HG02571 (cell line): ENCODE measurements at regions not wholly inside any gene's neighbourhood (a gene's known extent, or its start where the extent isn't known, plus 50 kb on each side); places are given as distances from the start of the nearest gene placed in this dataset.
"Not testable (repeated sequence)": the region's sequence is repeated elsewhere in the genome, so short reads cannot be mapped to it uniquely, and the experiment has no call there.

Experiments
- ATAC-seq: cut with Tn5 transposase; IDR thresholded peaks from one replicate; pipeline ENCODE4 v1.9.1; 2021; ENCODE audit warnings: mild to moderate bottlenecking, moderate library complexity; ENCODE audit not compliant: unreplicated experiment

DNA sequence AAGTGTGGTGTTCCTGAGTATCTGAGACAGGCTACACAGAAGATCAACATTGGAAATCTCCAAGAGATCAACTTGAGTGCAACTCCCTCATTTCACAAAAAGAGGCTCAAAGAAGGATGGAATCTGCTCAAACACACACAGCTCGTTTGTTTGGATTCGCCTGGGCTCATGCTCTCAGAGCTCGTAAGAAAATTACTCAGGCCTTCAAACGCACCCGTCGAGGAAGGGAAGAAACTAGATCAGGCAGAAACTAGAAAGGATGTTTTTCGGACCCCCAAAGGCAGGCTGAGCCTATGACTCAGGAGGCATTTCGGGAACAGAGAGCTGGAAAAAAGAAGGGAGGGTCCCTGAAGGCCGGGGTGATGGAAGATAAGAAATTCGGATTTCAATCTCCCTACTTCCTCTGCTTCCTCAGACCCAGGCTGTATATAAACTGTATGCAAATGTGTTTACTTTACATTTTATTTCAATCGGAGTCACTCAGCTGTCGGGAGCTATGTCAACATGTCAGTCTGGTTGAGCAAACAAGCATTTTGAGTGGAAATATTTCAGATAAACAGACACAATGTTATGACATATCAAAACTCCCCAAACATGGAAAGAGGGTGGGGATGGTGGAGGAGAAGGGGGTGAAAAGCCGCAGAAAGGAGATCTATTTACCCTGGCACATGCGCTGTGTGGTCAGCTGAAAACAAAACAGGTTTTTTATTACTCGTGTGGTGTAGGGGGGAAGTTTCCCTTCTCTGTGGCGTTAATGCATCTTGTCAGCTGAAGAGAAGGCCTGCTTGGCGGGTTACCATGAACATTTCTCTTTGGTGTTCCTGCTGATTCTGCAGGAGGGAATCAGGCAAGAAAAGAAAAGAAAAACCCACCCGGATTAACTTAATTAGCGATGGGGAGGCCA, 129.1 kb upstream of the TBX3 start:
- no peak for ATAC-seq

DNA sequence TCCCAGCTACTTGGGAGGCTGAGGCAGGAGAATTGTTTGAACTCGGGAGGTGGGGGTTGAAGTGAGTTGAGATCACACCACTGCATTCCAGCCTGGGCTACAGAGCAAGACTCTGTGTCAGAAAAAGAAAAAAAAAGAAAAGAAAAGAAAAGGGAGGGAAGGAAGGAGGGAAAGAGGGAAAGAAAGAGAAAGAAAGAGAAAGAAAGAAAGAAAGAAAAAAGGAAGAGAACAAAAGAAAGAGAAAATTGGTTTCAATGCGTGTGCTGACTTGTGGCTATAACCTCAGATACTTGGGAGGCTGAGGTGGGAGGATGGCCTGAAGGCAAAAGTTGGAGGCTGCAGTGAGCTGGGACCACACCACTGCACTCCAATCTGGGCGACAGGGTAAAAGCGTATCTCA, 128.4 kb upstream of the TBX3 start:
- ATAC-seq = no peak

DNA sequence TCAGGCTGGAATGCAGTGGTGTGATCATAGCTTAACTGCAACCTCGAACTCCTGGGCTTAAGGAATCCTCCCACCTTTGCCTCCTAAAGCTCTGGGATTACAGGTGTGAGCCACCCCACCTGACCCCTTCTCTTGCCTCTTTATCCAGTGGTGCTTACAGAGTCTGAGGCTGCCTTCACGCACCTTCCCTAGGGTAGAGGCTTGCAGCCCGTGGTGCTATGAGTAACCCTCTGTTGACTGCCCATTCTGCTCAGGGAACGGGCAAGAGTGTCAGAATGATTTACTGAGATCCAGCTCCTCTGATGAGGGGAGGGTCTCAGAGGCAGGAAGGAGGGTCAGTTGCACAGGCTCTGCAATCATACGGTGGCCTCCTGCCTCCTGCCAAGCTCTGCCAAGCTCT, 125.1 kb upstream of the TBX3 start:
- ATAC-seq = no peak

DNA sequence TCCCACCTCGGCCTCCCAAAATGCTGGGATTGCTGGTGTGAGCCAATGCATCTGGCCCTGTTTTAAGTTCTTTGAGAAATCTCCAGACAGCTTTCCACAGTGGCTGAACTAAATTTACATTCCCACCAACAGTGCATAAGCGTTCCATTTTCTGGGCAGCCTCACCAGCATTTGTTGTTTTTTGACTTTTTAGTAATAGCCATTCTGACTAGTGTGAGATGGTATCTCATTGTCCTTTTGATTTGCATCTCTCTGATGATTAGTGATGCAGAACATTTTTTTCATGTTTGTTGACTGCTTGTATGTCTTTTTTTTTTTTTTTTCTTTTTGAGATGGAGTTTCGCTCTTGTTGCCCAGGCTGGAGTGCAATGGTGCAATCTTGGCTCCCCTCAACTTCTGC, 117.4 kb upstream of the TBX3 start:
- not testable (repeated sequence) for ATAC-seq

DNA sequence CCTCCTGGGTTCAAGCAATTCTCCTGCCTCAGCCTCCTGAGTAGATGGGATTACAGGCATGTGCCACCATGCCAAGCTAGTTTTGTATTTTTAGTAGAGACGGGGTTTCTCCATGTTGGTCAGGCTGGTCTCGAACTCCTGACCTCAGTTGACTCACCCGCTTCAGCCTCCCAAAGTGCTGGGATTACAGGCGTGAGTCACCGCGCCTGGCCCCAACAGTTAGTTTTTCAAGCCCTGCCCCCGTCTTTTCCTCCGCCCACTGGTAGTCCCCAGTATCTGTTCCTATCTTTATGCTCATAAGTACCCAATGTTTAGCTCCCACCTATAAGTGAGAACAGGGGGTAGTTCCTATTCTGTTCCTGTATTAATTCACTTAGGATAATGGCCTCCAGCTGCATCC, 116.6 kb upstream of the TBX3 start:
- not testable (repeated sequence) for ATAC-seq

DNA sequence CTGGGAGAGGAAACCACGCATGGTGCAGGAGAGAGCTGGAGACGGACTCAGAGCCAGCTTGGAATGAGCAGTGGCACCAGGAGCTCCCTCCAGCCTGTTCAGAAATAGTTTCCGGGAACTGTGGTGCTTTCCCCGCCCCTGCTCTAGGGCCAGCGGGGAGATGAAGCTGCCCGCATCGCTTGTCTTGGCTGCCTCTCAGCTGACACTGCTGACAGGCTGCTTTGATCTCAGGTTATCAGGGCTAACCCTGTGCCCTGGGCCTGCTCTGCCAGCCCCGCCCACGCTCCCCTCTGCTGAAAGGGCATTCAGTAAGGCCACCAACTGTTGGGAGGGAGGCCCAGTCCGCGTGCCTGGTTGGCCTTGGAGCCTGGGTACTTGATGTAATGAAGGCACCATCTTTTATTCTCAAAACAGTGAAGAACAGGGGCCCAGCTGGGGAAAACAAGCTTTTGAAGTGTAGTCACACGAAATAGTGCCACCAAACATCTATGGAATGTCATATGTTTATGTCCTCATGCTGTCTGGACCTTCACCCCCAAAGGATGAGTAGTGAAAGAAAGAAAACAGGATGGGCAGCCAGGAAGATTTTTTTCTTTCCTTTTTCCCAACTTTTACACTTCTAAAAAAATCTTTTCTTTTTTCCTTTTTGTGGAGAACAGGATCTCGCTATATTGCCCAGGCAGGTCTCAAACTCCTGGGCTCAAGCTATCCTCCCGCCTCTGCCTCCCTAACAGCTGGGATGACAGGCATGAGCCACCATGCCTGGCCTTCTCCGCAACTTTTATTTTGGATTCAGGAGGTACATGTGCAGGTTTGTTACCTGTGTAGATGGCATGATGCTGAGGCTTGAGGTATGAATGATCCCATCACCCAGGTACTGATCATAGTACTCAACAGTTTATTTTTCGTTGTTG, 115.9 kb upstream of the TBX3 start:
- ATAC-seq = no peak

DNA sequence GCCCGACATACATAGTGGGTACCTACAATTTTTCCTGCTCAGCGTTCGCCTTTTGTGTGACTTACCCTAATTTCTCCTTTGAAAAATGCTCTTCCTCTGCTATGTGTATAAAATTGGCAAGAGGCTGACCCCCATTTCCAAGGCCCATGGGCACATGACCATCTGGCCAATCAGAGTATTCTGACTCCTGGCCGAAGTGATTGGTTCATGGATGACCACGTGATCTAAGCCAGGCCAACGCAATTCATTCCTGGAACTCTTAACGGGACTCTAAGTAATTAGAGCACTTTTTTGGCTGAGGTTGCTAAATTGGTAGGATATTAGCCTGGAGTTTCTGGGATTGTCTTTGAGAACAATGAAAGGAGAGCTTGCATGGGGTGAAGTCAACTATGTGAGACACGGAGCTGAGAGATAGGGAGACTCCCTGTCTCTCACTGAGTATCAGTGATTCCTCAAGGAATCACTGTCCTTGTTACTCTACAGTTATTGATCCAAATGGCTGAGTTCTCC, 110.1 kb upstream of the TBX3 start:
- no peak for ATAC-seq

DNA sequence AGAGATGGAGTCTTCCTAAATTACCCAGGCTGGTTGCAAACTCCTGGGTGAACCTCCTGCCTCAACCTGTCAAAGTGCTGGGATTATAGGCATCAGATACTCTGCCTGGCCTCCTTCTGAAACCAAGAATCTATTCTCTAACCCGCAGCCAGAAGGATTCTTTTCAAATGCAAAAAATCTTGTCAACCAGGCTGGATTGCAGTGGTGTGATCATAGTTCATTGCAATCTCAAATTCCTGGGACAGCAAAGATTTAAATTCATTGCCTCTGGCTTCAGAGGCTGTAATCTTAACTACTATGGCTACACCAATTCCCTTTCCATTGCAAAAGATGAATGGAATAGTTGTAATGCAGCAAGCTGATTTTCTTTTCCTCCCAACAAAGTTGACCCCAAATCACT, 106.3 kb upstream of the TBX3 start:
- ATAC-seq = no peak

DNA sequence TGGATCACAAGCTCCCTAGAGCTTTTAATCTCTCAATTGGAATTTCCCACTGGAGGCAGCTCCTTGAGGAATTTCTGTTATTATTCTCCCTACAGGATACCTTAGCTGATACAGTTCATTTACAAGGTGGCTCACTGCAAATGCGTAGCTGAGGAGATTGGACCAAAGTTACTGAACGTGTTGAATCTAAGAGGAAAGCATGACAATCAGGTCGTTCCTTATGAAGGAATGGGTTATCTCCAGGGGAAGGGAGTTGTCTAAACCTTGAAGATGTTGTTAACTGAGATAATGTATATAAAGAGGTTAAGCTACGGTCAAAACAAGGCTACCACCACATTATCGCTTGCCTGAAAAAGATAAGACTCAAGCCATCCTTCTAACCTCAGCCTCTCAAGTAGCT, 105.8 kb upstream of the TBX3 start:
- ATAC-seq = no peak

DNA sequence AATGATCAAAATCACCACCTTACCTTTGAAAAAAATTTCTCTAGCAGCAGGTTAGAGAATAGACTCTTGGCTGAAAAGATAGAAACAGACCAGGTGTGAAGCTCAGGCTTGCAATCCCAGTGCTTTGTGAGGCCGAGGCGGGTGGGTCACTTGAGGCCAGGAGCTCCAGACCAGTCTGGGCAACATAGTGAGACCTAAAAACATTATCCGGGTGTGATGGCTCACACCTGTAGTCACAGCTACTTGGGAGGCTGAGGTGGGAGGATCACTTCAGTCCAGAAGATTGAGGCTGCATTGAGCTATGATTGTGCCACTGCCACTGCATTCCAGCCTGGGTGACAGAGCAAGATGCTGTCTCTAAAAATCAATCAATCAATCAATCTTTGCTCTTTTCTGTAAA, 105.3 kb upstream of the TBX3 start:
- no peak for ATAC-seq

DNA sequence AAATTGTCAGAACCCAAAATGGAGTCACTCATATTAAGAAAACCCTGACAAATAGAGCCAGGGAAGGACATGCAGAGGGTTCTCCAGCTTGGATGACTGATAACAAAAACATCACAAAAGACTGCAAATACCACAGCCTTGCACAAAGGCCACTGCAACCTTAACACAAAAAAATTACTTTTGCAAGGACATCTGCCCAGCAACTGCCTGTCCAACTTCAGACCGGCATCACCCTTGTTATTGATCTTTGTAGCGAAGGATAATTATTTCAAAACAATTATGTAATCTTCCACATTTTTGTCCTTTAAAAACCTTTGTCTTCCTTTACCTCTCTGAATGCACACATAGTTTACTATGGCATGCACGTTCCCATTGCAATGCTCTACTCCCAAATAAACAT, 100.6 kb upstream of the TBX3 start:
- ATAC-seq = no peak

DNA sequence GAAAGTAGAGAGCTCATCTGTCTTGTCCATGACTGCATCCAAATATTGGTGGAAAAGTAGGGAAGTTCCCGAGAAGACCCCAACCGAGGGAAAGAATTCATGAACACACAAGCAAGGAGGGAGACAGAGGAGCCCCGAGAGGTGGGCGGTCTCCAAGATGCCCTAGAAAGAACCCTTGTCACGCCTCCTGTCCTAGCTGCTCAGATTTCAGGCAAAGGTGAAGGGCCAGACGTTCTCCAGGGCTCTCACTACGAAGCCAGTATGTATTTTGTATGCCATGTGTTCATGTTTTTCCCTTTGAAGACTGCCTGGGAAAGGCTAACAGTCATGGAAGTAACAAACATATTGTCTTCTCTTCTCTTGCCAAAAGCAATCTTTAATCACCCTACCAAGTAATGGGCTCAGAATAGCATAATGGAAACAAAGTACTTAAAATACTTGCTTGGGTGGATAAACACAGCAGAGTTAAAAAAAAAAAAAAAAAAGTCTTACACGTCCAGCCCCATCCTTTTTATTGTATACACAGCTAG, 99.2 kb upstream of the TBX3 start:
- no peak for ATAC-seq

DNA sequence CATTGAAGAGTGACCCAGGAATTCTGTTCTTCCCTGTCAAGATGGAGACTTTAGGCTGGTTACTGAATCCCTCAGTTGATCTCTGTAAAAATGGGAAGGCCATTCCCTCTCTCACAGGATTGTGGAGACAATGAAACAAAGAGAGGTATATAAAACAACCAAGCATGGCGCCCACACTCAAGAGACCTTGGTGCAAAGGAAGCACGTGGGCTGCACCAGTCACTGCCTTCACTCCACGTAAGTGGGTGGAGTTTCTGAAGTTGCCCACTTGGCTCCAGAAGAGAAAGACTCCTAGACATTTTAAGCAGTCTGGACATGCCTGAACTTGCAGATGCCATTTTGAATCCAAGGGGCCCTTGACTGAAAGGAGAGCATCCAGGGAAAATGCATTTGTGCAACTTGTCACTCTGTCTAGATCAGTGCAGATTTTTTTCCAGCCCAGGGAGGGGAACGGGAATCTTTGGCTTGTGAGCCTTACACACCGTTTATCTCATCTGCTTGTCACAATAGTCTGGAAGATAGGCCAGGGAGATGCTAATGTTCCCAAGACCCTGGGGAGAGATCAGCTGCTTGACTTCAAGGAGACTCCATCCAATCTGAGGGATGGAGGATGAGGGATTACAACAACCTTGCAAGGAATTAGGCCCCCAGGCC, 96.9 kb upstream of the TBX3 start:
- no peak for ATAC-seq

DNA sequence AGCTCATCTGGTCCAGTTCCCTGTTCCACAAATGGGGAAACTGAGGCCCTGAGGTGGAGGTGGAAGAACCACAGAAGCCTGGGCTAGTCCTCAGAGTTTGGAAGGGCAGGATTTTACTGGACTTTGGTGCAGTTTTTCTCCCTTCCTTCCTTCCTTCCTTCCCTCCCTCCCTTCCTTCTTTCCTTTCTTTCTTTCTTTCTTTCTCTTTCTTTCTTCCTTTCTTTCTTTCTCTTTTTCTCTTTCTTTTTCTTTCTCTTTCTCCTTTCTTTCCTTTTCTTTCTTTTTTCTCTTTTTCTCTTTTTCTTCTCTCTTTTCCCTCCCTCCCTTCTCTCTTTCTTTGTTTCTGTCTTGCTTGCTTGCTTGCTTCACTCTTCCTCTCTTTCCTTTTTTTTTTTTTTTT, 95.7 kb upstream of the TBX3 start:
- no peak for ATAC-seq

DNA sequence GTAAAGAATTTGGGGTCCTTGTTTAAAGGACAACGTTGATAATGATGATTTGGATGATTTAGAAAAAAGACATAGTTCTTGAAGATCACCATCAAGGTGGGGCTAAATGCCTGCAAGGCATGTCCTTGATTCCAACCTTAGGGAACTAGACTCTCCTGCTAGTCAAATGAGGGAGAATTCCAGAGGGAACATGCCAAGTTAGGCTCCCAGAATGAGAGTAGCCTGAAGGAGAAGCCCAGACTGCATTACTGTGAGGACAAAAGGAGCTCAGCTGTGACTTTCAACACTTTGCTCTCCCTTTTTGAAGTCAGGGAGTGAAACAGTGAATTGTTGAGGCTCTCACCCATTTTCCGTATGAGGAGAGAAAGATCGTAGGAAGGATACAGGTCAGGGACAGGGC, 95.2 kb upstream of the TBX3 start:
- no peak for ATAC-seq

DNA sequence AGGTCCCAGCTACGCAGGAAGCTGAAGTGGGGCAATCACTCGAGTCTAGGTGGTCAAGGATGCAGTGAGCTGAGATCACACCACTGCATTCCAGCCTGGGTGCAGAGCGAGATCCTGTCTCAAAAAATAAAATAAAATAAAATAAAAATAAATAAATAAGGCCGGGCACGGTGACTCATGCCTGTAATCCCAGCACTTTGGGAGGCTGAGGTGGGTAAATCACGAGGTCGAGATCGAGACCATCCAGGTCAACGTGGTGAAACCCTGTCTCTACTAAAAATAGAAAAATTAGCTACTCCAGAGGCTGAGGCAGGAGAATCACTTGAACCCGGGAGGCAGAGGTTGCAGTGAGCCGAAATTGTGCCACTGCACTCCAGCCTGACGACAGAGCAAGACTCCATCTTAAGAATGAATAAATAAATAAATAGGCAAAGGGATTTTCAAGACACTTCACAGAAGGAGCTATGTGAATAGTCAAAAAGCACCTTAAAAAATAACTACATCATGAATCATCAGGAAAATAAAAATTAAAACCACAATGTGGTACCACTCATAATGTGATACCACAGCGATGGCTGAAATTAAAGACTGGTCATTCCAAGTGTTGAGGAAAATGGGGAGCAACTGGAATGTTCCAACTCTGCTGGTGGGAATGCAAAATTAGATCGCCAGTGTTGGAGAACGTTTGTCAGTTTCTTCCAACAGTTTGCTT, 92.9 kb upstream of the TBX3 start:
- ATAC-seq = no peak

DNA sequence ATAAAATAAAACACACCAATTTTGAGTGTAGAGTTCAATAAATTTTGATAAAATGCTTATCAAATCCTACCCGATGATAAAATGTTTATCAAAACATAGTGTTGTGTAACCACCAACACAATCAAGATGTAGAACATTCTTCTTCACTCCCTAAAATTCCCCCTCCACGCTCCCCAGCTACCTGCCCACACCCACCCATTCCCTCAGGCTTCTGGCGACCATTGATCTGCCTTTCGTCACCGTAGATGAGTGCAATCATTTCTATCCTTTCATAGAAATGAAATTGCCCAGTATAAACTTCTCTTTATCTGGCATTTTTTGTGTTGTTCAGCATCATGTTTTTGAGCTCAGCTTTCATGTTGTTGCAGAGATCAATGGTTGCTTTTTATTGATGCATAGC, 90.7 kb upstream of the TBX3 start:
- no peak for ATAC-seq

DNA sequence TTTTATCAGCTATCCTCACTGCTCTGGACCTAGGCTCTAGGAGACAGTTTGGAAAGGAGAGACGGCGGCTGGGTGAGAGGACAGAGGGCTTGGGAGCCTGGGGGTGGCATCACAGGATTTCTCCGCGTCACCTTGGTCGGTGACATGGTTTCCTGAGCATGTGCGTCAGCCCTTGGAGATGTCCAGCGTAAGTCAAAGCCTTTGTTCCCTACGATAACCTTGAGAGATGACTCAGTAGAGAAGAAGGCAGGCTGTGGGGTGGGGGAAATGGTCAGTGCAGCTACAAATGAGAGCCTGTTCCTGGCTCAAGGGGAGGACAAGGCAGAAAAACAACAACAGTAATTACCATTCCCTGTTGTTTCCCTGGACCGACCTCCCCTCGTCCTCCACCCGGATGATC, 90.2 kb upstream of the TBX3 start:
- ATAC-seq = no peak

DNA sequence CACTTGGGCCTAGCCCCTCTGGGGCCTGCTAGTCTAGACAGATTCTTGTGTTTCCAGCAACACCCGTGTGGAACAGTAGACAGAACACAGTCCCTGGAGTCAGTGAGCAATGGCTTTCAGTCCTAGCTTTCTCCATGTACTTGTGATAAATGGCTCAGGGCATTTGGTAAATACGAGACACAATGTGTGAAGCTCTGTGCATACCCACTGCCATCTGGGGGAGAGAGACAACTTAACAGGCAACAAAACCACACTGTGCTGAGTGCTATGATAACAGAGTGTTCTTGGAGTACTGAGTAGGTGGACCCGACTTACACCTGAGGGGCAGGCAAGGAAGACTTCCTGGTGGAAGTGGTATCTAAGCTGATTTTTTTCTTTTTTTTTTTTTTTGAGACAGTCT, 86.3 kb upstream of the TBX3 start:
- no peak for ATAC-seq

DNA sequence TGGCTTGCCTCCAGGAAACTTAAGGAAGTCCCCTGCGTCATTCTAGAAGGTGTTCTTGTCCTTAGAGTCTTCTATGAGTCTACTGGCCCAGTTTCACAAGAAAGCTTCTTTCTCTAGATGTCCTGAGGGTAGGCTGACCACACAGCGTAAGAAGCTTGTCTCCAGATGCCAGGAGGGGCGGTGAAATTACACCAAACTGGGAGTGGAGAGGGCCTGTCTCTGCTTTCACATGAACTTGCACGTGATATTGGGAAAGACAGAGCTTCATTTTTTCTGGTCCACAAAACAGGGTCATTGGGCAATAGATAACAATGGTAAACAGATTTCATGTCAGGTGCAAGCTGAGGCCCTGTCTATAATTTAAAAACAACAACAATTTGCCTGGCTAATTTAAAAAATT, 85.7 kb upstream of the TBX3 start:
- no peak for ATAC-seq
